LNCaP clone FGC (cell line): ENCODE measurements at regions not wholly inside any gene's neighbourhood (a gene's known extent, or its start where the extent isn't known, plus 50 kb on each side); places are given as distances from the start of the nearest gene placed in this dataset.

Experiments used
- DNase-seq: peaks from one replicate; pipeline ENCODE4 v3.0.0-alpha.2; 2011; ENCODE audit warnings: low read depth
- H3K4me3 ChIP-seq: 2 replicates; pipeline ENCODE4 v1.5.1; 2011; ENCODE audit warnings: mild to moderate bottlenecking, low read depth, low read length, control low read depth
- TF ChIP-seq, protein P1 (sequence below): IDR thresholded peaks from 2 replicates; pipeline ENCODE4 v1.5.1; 2012; ENCODE audit warnings: mild to moderate bottlenecking; ENCODE audit not compliant: control insufficient read depth, insufficient read depth; ENCODE audit errors: extremely low read depth

- no peak for DNase-seq
- no peak overlapping the region for H3K4me3 ChIP-seq
- TF ChIP-seq, protein P1, sequence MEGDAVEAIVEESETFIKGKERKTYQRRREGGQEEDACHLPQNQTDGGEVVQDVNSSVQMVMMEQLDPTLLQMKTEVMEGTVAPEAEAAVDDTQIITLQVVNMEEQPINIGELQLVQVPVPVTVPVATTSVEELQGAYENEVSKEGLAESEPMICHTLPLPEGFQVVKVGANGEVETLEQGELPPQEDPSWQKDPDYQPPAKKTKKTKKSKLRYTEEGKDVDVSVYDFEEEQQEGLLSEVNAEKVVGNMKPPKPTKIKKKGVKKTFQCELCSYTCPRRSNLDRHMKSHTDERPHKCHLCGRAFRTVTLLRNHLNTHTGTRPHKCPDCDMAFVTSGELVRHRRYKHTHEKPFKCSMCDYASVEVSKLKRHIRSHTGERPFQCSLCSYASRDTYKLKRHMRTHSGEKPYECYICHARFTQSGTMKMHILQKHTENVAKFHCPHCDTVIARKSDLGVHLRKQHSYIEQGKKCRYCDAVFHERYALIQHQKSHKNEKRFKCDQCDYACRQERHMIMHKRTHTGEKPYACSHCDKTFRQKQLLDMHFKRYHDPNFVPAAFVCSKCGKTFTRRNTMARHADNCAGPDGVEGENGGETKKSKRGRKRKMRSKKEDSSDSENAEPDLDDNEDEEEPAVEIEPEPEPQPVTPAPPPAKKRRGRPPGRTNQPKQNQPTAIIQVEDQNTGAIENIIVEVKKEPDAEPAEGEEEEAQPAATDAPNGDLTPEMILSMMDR, result no peak
Measured at GRCh38 chrX:10070714-10071436, 85.9 kb upstream of the CLCN4 start.

- no peak for DNase-seq
- H3K4me3 ChIP-seq, result no peak overlapping the region
- TF ChIP-seq, protein P1, result no peak
Measured at GRCh38 chrX:10071451-10072144, 85.2 kb upstream of the CLCN4 start.

- TF ChIP-seq, protein P1, result no peak
- no peak for DNase-seq
Measured at GRCh38 chrX:10072786-10073568, 83.8 kb upstream of the CLCN4 start.

GRCh38 chrX:10073671-10074070, 83.1 kb upstream of the CLCN4 start:
- TF ChIP-seq, protein P1, result no peak
- no peak for DNase-seq
- no peak overlapping the region for H3K4me3 ChIP-seq

More at GRCh38 chrX:10072786-10073568, 83.8 kb upstream of the CLCN4 start:
- H3K4me3 ChIP-seq, result no peak overlapping the region

- DNase-seq, result no peak
- TF ChIP-seq, protein P1, result no peak
- no peak overlapping the region for H3K4me3 ChIP-seq
Measured at GRCh38 chrX:10074241-10074941, 82.4 kb upstream of the CLCN4 start.

DNA sequence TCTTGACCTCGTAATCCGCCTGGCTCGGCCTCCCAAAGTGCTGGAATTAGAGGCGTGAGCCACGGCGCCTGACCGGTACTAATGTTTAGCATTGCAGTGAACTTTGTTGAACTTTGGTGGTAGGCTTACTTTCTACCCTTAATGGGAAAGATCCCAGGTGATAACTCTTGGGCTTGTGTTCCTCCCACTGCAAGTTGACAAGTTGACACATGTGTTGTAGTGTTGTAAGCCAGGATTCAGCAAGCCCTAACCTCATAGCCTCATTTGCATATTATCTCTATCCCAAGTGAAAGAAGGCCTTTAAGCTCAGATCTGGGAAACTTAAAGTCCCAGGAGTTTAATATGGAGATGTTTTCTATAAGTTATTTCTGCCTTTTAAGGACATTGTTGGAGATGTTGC, 80.0 kb upstream of the CLCN4 start:
- no peak overlapping the region for H3K4me3 ChIP-seq
- TF ChIP-seq, protein P1, result no peak

More for the DNA sequence above, 80.0 kb upstream of the CLCN4 start:
- no peak for DNase-seq
